CD14-positive monocyte (primary cell): ENCODE measurements at regions not wholly inside any gene's neighbourhood (a gene's known extent, or its start where the extent isn't known, plus 50 kb on each side); places are given as distances from the start of the nearest gene placed in this dataset.

ENCODE experiments used
- DNase-seq, 3 donors: peaks; one replicate each; pipeline ENCODE4 v3.0.0-alpha.2; 2011 to 2022
- H2AFZ ChIP-seq: 2 replicates; pipeline ENCODE4 v1.6.0; 2012; ENCODE audit warnings: mild to moderate bottlenecking, low read depth, low read length, inconsistent platforms; ENCODE audit not compliant: insufficient read depth, poor library complexity, severe bottlenecking
- H3K27ac ChIP-seq, 2 donors: 1 replicate in 1 of 2; 2 replicates in 1 of 2; pipeline ENCODE4 v1.5.1; 2012 to 2013; ENCODE audit warnings: low read length in 2 of 2, control low read depth in 1 of 2, inconsistent platforms in 1 of 2, low read depth in 1 of 2, mild to moderate bottlenecking in 1 of 2
- H3K27me3 ChIP-seq, 2 donors: one replicate each; pipeline versions ENCODE4 v1.6.0 to v1.6.1; 2011 to 2013; ENCODE audit warnings: low read length in 2 of 2; ENCODE audit not compliant: control insufficient read depth in 2 of 2, insufficient read depth in 2 of 2
- H3K36me3 ChIP-seq, 2 donors: replicated peaks in 1 of 2; 1 replicate in 1 of 2; 2 replicates in 1 of 2; pipeline versions ENCODE4 v1.5.1 to v1.6.1; 2012 to 2013; ENCODE audit warnings: low read length in 2 of 2, control low read depth in 1 of 2, inconsistent platforms in 1 of 2, mild to moderate bottlenecking in 1 of 2; ENCODE audit not compliant: insufficient read depth in 2 of 2, control insufficient read depth in 1 of 2
- H3K4me1 ChIP-seq, 2 donors: 1 replicate in 1 of 2; 2 replicates in 1 of 2; pipeline versions ENCODE4 v1.5.1 to v1.6.1; 2012 to 2013; ENCODE audit warnings: low read length in 2 of 2, control low read depth in 1 of 2, inconsistent platforms in 1 of 2, mild to moderate bottlenecking in 1 of 2, moderate library complexity in 1 of 2; ENCODE audit not compliant: insufficient read depth in 2 of 2, control insufficient read depth in 1 of 2
- H3K4me2 ChIP-seq: replicated peaks from 2 replicates; pipeline ENCODE3; 2012; ENCODE audit warnings: low read length, moderate library complexity, mild to moderate bottlenecking; ENCODE audit not compliant: poor library complexity, severe bottlenecking; ENCODE audit errors: extremely low read depth
- H3K4me3 ChIP-seq, 3 experiments: fragments of 200-600 bp in 1 of 3; sonication (generic) in 1 of 3; replicated peaks in 1 of 3; 1 replicate in 2 of 3; 2 replicates in 1 of 3; pipeline ENCODE4 v1.5.1; 2011 to 2013; ENCODE audit warnings: low read length in 3 of 3, mild to moderate bottlenecking in 3 of 3, control low read depth in 2 of 3, low read depth in 2 of 3, inconsistent platforms in 1 of 3, moderate library complexity in 1 of 3
- H3K79me2 ChIP-seq: 2 replicates; pipeline ENCODE4 v1.6.0; 2012; ENCODE audit warnings: mild to moderate bottlenecking, control low read depth, inconsistent platforms, low read length, moderate library complexity; ENCODE audit not compliant: insufficient read depth
- H3K9ac ChIP-seq: 2 replicates; pipeline ENCODE4 v1.6.0; 2017; ENCODE audit warnings: low read length, mild to moderate bottlenecking; ENCODE audit not compliant: insufficient read depth, poor library complexity, severe bottlenecking
- H3K9me3 ChIP-seq, 2 donors: replicated peaks in 1 of 2; 1 replicate in 1 of 2; 2 replicates in 1 of 2; pipeline versions ENCODE4 v1.5.1 to v1.6.1; 2012 to 2013; ENCODE audit warnings: low read length in 2 of 2, control low read depth in 1 of 2; ENCODE audit not compliant: control insufficient read depth in 1 of 2, insufficient read depth in 1 of 2
- H4K20me1 ChIP-seq: 2 replicates; pipeline ENCODE4 v1.6.0; 2012; ENCODE audit warnings: mild to moderate bottlenecking, low read length, control low read depth, moderate library complexity; ENCODE audit not compliant: insufficient read depth
- H3K27ac Mint-ChIP-seq, 7 donors: one replicate each; pipeline ENCODE4 v1.8.0; 2020; ENCODE audit warnings: mild to moderate bottlenecking in 7 of 7, mixed read lengths in 7 of 7, moderate library complexity in 6 of 7, inconsistent platforms in 2 of 7
- H3K27me3 Mint-ChIP-seq, 3 donors: one replicate each; pipeline ENCODE4 v1.8.0; 2021 to 2022; ENCODE audit warnings: low read depth in 3 of 3, mild to moderate bottlenecking in 3 of 3, mixed read lengths in 3 of 3, moderate library complexity in 3 of 3, inconsistent platforms in 1 of 3
- H3K36me3 Mint-ChIP-seq, 2 donors: one replicate each; pipeline ENCODE4 v1.8.0; 2020; ENCODE audit warnings: mixed read lengths in 2 of 2, inconsistent platforms in 1 of 2, mild to moderate bottlenecking in 1 of 2
- H3K4me1 Mint-ChIP-seq: one replicate; pipeline ENCODE4 v1.8.0; 2020; ENCODE audit warnings: mild to moderate bottlenecking, mixed read lengths
- H3K4me3 Mint-ChIP-seq, 2 donors: one replicate each; pipeline ENCODE4 v1.8.0; 2020; ENCODE audit warnings: mild to moderate bottlenecking in 2 of 2, mixed read lengths in 2 of 2, moderate library complexity in 1 of 2
- H3K9me3 Mint-ChIP-seq, 7 donors: one replicate each; pipeline ENCODE4 v1.8.0; 2020 to 2022; ENCODE audit warnings: mixed read lengths in 7 of 7, mild to moderate bottlenecking in 6 of 7, moderate library complexity in 6 of 7, inconsistent platforms in 2 of 7
- CTCF ChIP-seq: fragments of 200-600 bp; IDR thresholded peaks from one replicate; pipeline ENCODE4 v1.8.0; 2022; ENCODE audit warnings: antibody characterized with exemption, mild to moderate bottlenecking
- WGBS: methylation state at CpG from one replicate; pipeline ENCODE4 v1.1.5; 2013; ENCODE audit warnings: missing lambda C conversion rate; ENCODE audit not compliant: insufficient coverage; 5-methylcytosine and 5-hydroxymethylcytosine counted together
- intact Hi-C, 2 donors: fragments of 100-400 bp; cut with micrococcal nuclease; formaldehyde crosslinking; loops; one replicate each; pipeline versions ENCODE4 v1.15.0 to v1.15.1; 2023

- Mint-ChIP-seq H3K36me3 (no peaks in the 10 kb centered on the region), H3K4me1 (no peaks in the 10 kb centered on the region), H3K27me3 (no peaks in the 10 kb centered on the region), H3K9me3 (peaks cover 0 to 8% (median 5%) of the 10 kb centered on the region in 7 donors), H3K4me3 (no peak overlapping the region), H3K27ac (no peak overlapping the region)
- Histone ChIP-seq H3K9ac (no peak overlapping the region), H3K36me3 (no peaks in the 10 kb centered on the region), H4K20me1 (no peaks in the 10 kb centered on the region), H3K79me2 (no peaks in the 10 kb centered on the region), H3K27me3 (no peaks in the 10 kb centered on the region), H3K4me2 (no peak overlapping the region), H3K4me3 (no peak overlapping the region), H3K27ac (no peak overlapping the region), H3K4me1 (no peaks in the 10 kb centered on the region), H2AFZ (no peak overlapping the region), H3K9me3 (no peaks in the 10 kb centered on the region)
- WGBS: 90% methylated on average over 4 of the region's 8 CpGs
- intact Hi-C loops: no loop called here
- no peak for TF ChIP-seq CTCF
- no peak for DNase-seq
These were observed 161.6 kb upstream of the SYN3 start for GRCh38 chr22:33219648-33220384.

GRCh38 chr22:33213383-33214075, 155.3 kb upstream of the SYN3 start:
- Histone ChIP-seq H3K9me3 (no peaks in the 10 kb centered on the region), H3K27me3 (no peaks in the 10 kb centered on the region), H4K20me1 (no peaks in the 10 kb centered on the region), H3K79me2 (no peaks in the 10 kb centered on the region), H2AFZ (no peak overlapping the region), H3K36me3 (no peaks in the 10 kb centered on the region), H3K9ac (no peak overlapping the region), H3K4me3 (no peak overlapping the region), H3K4me1 (no peaks in the 10 kb centered on the region), H3K27ac (no peak overlapping the region), H3K4me2 (no peak overlapping the region)
- Mint-ChIP-seq H3K9me3 (no peaks in the 10 kb centered on the region), H3K36me3 (no peaks in the 10 kb centered on the region), H3K4me1 (no peaks in the 10 kb centered on the region), H3K27me3 (peaks cover 0 to 10% (median 5%) of the 10 kb centered on the region in 3 donors), H3K27ac (no peak overlapping the region), H3K4me3 (no peak overlapping the region)
- intact Hi-C loops: no loop called here
- 97% methylated on average over 7 of the region's 15 CpGs for WGBS
- TF ChIP-seq CTCF: no peak
- no peak for DNase-seq
